Endothelial cell of umbilical vein (primary cell): ENCODE measurements at regions not wholly inside any gene's neighbourhood (a gene's known extent, or its start where the extent isn't known, plus 50 kb on each side); places are given as distances from the start of the nearest gene placed in this dataset.

ENCODE experiments used
- BruUV-seq: library from RNA; stranded (reverse); fragments of 400-500 nt; replicated peaks from 2 replicates; lab custom pipeline; 2021; lab: Mats Ljungman, UMichigan
- CTCF ChIA-PET: fragments of 300-600, 350-600 bp; sonication (Branson Sonifier 250); formaldehyde crosslinking; loops from one replicate; lab custom pipeline; 2021; ENCODE audit warnings: antibody characterized with exemption, inconsistent platforms; lab: Charles Lee
- POLR2A ChIA-PET: fragments of 300-600, 350-600 bp; sonication (Branson Sonifier 250); formaldehyde crosslinking; loops from one replicate; lab custom pipeline; 2021; ENCODE audit warnings: antibody characterized with exemption, inconsistent platforms; lab: Charles Lee
- DNase-seq: peaks from one replicate; pipeline ENCODE4 v3.0.0-alpha.2; 2011; ENCODE audit warnings: low read depth, low spot score
- FAIRE-seq: peaks from 2 replicates; lab custom pipeline; 2011; peaks lifted over from hg19 to GRCh38; lab: Jason Lieb, UNC
- H2AFZ ChIP-seq: 2 replicates; pipeline ENCODE4 v1.6.0; 2012; ENCODE audit warnings: low read depth, low read length, control low read depth, inconsistent platforms
- H3K27ac ChIP-seq: 2 replicates; pipeline ENCODE4 v1.5.1; 2011; ENCODE audit warnings: low read depth, mild to moderate bottlenecking, control low read depth, low read length, moderate library complexity; ENCODE audit not compliant: insufficient read depth
- H3K27me3 ChIP-seq, 2 experiments: 2 replicates each; pipeline versions ENCODE4 v1.6.0 to v1.6.1; 2011; ENCODE audit warnings: low read length in 2 of 2, mixed read lengths in 1 of 2; ENCODE audit not compliant: control insufficient read depth in 2 of 2, insufficient read depth in 2 of 2
- H3K36me3 ChIP-seq, 2 experiments: 2 replicates in 1 of 2; 3 replicates in 1 of 2; pipeline ENCODE4 v1.5.1; 2011; ENCODE audit warnings: low read length in 2 of 2, mild to moderate bottlenecking in 1 of 2, moderate library complexity in 1 of 2; ENCODE audit not compliant: control insufficient read depth in 2 of 2, insufficient read depth in 2 of 2; ENCODE audit errors: extremely low read depth in 1 of 2
- H3K4me1 ChIP-seq: 3 replicates; pipeline ENCODE4 v1.5.1; 2011; ENCODE audit warnings: mild to moderate bottlenecking, low read length; ENCODE audit not compliant: control insufficient read depth, insufficient read depth; ENCODE audit errors: extremely low read depth
- H3K4me2 ChIP-seq: 2 replicates; pipeline ENCODE4 v1.6.1; 2011; ENCODE audit warnings: low read length, control low read depth, mixed read lengths; ENCODE audit not compliant: insufficient read depth
- H3K4me3 ChIP-seq, 3 experiments: fragments of 200-600 bp in 1 of 3; sonication (generic), shearing (Covaris generic) in 1 of 3; replicated peaks in 1 of 3; 2 replicates each; pipeline ENCODE4 v1.5.1; 2011 to 2016; ENCODE audit warnings: control low read depth in 3 of 3, low read length in 3 of 3, mild to moderate bottlenecking in 2 of 3, inconsistent platforms in 1 of 3, low read depth in 1 of 3, moderate library complexity in 1 of 3; ENCODE audit not compliant: insufficient read depth in 1 of 3
- H3K79me2 ChIP-seq: 2 replicates; pipeline ENCODE4 v1.6.0; 2012; ENCODE audit warnings: low read length, inconsistent platforms; ENCODE audit not compliant: control insufficient read depth, insufficient read depth
- H3K9ac ChIP-seq: replicated peaks from 2 replicates; pipeline ENCODE3; 2011; ENCODE audit warnings: low read length, control low read depth; ENCODE audit not compliant: insufficient read depth; ENCODE audit errors: extremely low read depth
- H3K9me1 ChIP-seq: replicated peaks from 3 replicates; pipeline ENCODE4 v1.6.0; 2011; ENCODE audit warnings: mild to moderate bottlenecking, low read length; ENCODE audit not compliant: control insufficient read depth, insufficient read depth; ENCODE audit errors: extremely low read depth
- H3K9me3 ChIP-seq: replicated peaks from 2 replicates; pipeline ENCODE4 v1.5.1; 2012; ENCODE audit warnings: low read length, inconsistent platforms; ENCODE audit not compliant: control insufficient read depth, insufficient read depth
- H4K20me1 ChIP-seq: replicated peaks from 2 replicates; pipeline ENCODE3; 2011; ENCODE audit warnings: mild to moderate bottlenecking, low read length; ENCODE audit not compliant: control insufficient read depth, insufficient read depth; ENCODE audit errors: extremely low read depth
- CTCF ChIP-seq, 2 donors: IDR thresholded peaks; 1 replicate in 1 of 2; 2 replicates in 1 of 2; pipeline ENCODE4 v1.5.1; 2011; ENCODE audit warnings: low read length in 2 of 2, mild to moderate bottlenecking in 2 of 2, moderate library complexity in 2 of 2, control low read depth in 1 of 2, inconsistent platforms in 1 of 2, low read depth in 1 of 2; ENCODE audit not compliant: insufficient read depth in 1 of 2; ENCODE audit errors: extremely low read depth in 1 of 2
- EZH2 ChIP-seq: IDR thresholded peaks from 2 replicates; pipeline ENCODE4 v1.6.1; 2012; ENCODE audit warnings: borderline replicate concordance, low read depth, mild to moderate bottlenecking, moderate library complexity, low read length, inconsistent platforms; ENCODE audit not compliant: severe bottlenecking
- FOS ChIP-seq: IDR thresholded peaks from 2 replicates; pipeline ENCODE4 v1.6.1; 2011; ENCODE audit warnings: mild to moderate bottlenecking, low read length, moderate library complexity, borderline replicate concordance; ENCODE audit not compliant: insufficient read depth
- GATA2 ChIP-seq: IDR thresholded peaks from 2 replicates; pipeline ENCODE4 v1.7.0; 2011; ENCODE audit warnings: low read depth, mild to moderate bottlenecking, moderate library complexity, mixed read lengths, low read length; ENCODE audit not compliant: insufficient read length, insufficient read depth
- JUN ChIP-seq: IDR thresholded peaks from 2 replicates; pipeline ENCODE4 v1.6.1; 2011; ENCODE audit warnings: borderline replicate concordance, low read depth; ENCODE audit not compliant: insufficient read length, insufficient read depth
- MAX ChIP-seq: IDR thresholded peaks from 2 replicates; pipeline ENCODE4 v1.6.1; 2011; ENCODE audit not compliant: insufficient read depth, insufficient read length
- MYC ChIP-seq: IDR thresholded peaks from one replicate; pipeline ENCODE4 v1.6.1; 2011; ENCODE audit warnings: mild to moderate bottlenecking, low read depth, low read length
- POLR2A ChIP-seq: IDR thresholded peaks from 2 replicates; pipeline ENCODE4 v1.6.1; 2012; ENCODE audit warnings: low read depth, mild to moderate bottlenecking, control low read depth, low read length
- POLR2AphosphoS5 ChIP-seq: IDR thresholded peaks from 2 replicates; pipeline ENCODE4 v1.6.1; 2012; ENCODE audit warnings: low read depth, mild to moderate bottlenecking, control low read depth, low read length, moderate library complexity; ENCODE audit not compliant: insufficient read depth
- dilution Hi-C: fragments of 300-500 bp; cut with MboI; formaldehyde crosslinking; loops from one replicate; pipeline ENCODE4 v1.15.0; 2019; ENCODE audit warnings: low sequenced_read_pairs; ENCODE audit not compliant: extremely low pct_ligation_motif_present
- intact Hi-C: fragments of 100-400 bp; cut with micrococcal nuclease; formaldehyde crosslinking; loops from one replicate; pipeline ENCODE4 v1.10.0; 2022

- Histone ChIP-seq H4K20me1 (no peaks in the 10 kb centered on the region), H3K4me3 (no peak overlapping the region), H3K9me3 (no peaks in the 10 kb centered on the region), H3K79me2 (no peaks in the 10 kb centered on the region), H3K27me3 (peaks cover 0 to under 1% of the 10 kb centered on the region in 2 experiments), H3K4me1 (no peaks in the 10 kb centered on the region), H3K36me3 (no peaks in the 10 kb centered on the region), H3K9ac (no peak overlapping the region), H3K9me1 (no peaks in the 10 kb centered on the region), H2AFZ (no peak overlapping the region), H3K4me2 (no peak overlapping the region), H3K27ac (no peak overlapping the region)
- intact Hi-C loops = no loop called here
- POLR2A ChIA-PET = no interaction called here
- no peak for FAIRE-seq
- CTCF ChIA-PET = interaction anchor here (2.2 kb wide), 1 partner anchor 10 kb away, joined by 5 read pairs; no protein-coding TSS in a partner anchor
- DNase-seq = no peak
- TF ChIP-seq JUN (no peak), POLR2AphosphoS5 (no peak), POLR2A (no peak), MAX (no peak), CTCF (IDR thresholded peaks at IDR 0.05; ENCODE audit: extremely low read depth in 1 of 2, insufficient read depth in 1 of 2, low read depth in 1 of 2, low read length in 2 of 2) (no peak), GATA2 (no peak), MYC (no peak), FOS (no peak), EZH2 (no peak)
- dilution Hi-C loops = no loop called here
- no TSS peak for BruUV-seq
Observed at GRCh38 chr14:50020184-50020583, 96.2 kb downstream of the VCPKMT start.
